UCSD-AML1 (cell line): ENCODE measurements at regions not wholly inside any gene's neighbourhood (a gene's known extent, or its start where the extent isn't known, plus 50 kb on each side); places are given as distances from the start of the nearest gene placed in this dataset.
"Not testable (repeated sequence)": the region's sequence is repeated elsewhere in the genome, so short reads cannot be mapped to it uniquely, and the experiment has no call there.

Source experiments
- DNase-seq: peaks from one replicate; lab custom pipeline; 2025; ENCODE audit not compliant: unreplicated experiment; lab: John Stamatoyannopoulos, UW

- no peak for DNase-seq
Observed at GRCh38 chr4:79620617-79621016, 212.6 kb upstream of the GK2 start.

GRCh38 chr4:79613269-79613935 lies 205.4 kb upstream of the GK2 start:
- no peak for DNase-seq

GRCh38 chr4:79611026-79611425 lies 203.0 kb upstream of the GK2 start:
- DNase-seq: no peak

GRCh38 chr4:79609817-79610216 lies 201.8 kb upstream of the GK2 start:
- no peak for DNase-seq

GRCh38 chr4:79607979-79608378 lies 200.0 kb upstream of the GK2 start:
- DNase-seq: no peak

- no peak for DNase-seq
Observed at GRCh38 chr4:79604152-79604551, 196.1 kb upstream of the GK2 start.

GRCh38 chr4:79603681-79604080 lies 195.7 kb upstream of the GK2 start:
- no peak for DNase-seq

- no peak for DNase-seq
Observed at GRCh38 chr4:79599691-79600090, 191.7 kb upstream of the GK2 start.

- no peak for DNase-seq
Observed at GRCh38 chr4:79598801-79599200, 190.8 kb upstream of the GK2 start.

GRCh38 chr4:79598214-79598613 lies 190.2 kb upstream of the GK2 start:
- DNase-seq: no peak

- DNase-seq: no peak
Observed at GRCh38 chr4:79597266-79597665, 189.2 kb upstream of the GK2 start.

- DNase-seq: not testable (repeated sequence)
Observed at GRCh38 chr4:79592218-79592617, 184.2 kb upstream of the GK2 start.

GRCh38 chr4:79588679-79589078 lies 180.7 kb upstream of the GK2 start:
- DNase-seq: no peak

- not testable (repeated sequence) for DNase-seq
Observed at GRCh38 chr4:79587207-79587606, 179.2 kb upstream of the GK2 start.

- no peak for DNase-seq
Observed at GRCh38 chr4:79585834-79586233, 177.8 kb upstream of the GK2 start.

- DNase-seq: no peak
Observed at GRCh38 chr4:79585330-79585729, 177.3 kb upstream of the GK2 start.

- no peak for DNase-seq
Observed at GRCh38 chr4:79584902-79585301, 176.9 kb upstream of the GK2 start.

GRCh38 chr4:79584352-79584751 lies 176.3 kb upstream of the GK2 start:
- DNase-seq: no peak

GRCh38 chr4:79578606-79579005 lies 170.6 kb upstream of the GK2 start:
- peak; percentile 68 for DNase-seq

GRCh38 chr4:79576429-79576753 lies 168.4 kb upstream of the GK2 start:
- peak; percentile 25 for DNase-seq

GRCh38 chr4:79575709-79576428 lies 167.8 kb upstream of the GK2 start:
- no peak for DNase-seq

GRCh38 chr4:79574741-79575451 lies 166.9 kb upstream of the GK2 start:
- no peak for DNase-seq
